Gastrocnemius medialis (tissue), 4 donors: ENCODE measurements at regions not wholly inside any gene's neighbourhood (a gene's known extent, or its start where the extent isn't known, plus 50 kb on each side); places are given as distances from the start of the nearest gene placed in this dataset.

Experiments
- ATAC-seq, 2 donors: fragments of 150-250 bp; one replicate each; pipeline ENCODE4 v1.9.1; 2016
- DNase-seq, 2 donors: peaks; one replicate each; pipeline ENCODE4 v3.0.0-alpha.2; 2019
- H3K27ac ChIP-seq, 4 donors: fragments of 200-600 bp; sonication (generic); 1 replicate in 1 of 4; 2 replicates in 3 of 4; pipeline ENCODE4 v1.5.1; 2016 to 2018; ENCODE audit warnings: mild to moderate bottlenecking in 2 of 4, moderate library complexity in 1 of 4
- H3K27me3 ChIP-seq, 3 donors: fragments of 200-600 bp; sonication (generic) in 2 of 3; 1 replicate in 1 of 3; 2 replicates in 2 of 3; pipeline versions ENCODE4 v1.5.1 to v1.6.0; 2016 to 2019; ENCODE audit warnings: mild to moderate bottlenecking in 1 of 3, moderate library complexity in 1 of 3
- H3K36me3 ChIP-seq, 2 donors: fragments of 200-600 bp; sonication (generic) in 1 of 2; one replicate each; pipeline ENCODE4 v1.5.1; 2017 to 2018
- H3K4me1 ChIP-seq, 2 donors: fragments of 200-600 bp; sonication (generic) in 1 of 2; one replicate each; pipeline ENCODE4 v1.5.1; 2016 to 2017; ENCODE audit warnings: mild to moderate bottlenecking in 2 of 2
- H3K4me3 ChIP-seq, 4 donors: fragments of 200-600 bp; sonication (generic) in 3 of 4; 1 replicate in 1 of 4; 2 replicates in 3 of 4; pipeline ENCODE4 v1.5.1; 2016 to 2019; ENCODE audit warnings: mild to moderate bottlenecking in 2 of 4
- H3K9me3 ChIP-seq, 3 donors: fragments of 200-600 bp; sonication (generic) in 2 of 3; 1 replicate in 1 of 3; 2 replicates in 2 of 3; pipeline ENCODE4 v1.5.1; 2016 to 2019
- POLR2A ChIP-seq, 2 donors: fragments of 450-650 bp; IDR thresholded peaks; one replicate each; pipeline ENCODE4 v1.6.1; 2017; ENCODE audit warnings: antibody characterized with exemption in 2 of 2, mild to moderate bottlenecking in 2 of 2, moderate library complexity in 2 of 2
- in situ Hi-C, 4 donors: fragments of 200-750 bp; cut with MboI; loops; one replicate each; pipeline versions ENCODE4 v1.15.0 to v1.8.0; 2017; ENCODE audit warnings: low sequenced_read_pairs in 4 of 4
- intact Hi-C: fragments of 100-400 bp; cut with DNase I; formaldehyde crosslinking; loops from one replicate; pipeline ENCODE4 v1.15.1; 2023; ENCODE audit warnings: low total_unique reads
- TF ChIP-seq, protein P1 (sequence below), 5 experiments: fragments of 450-650 bp in 3 of 5; fragments of 200-600 bp in 2 of 5; sonication (generic) in 2 of 5; IDR thresholded peaks in 4 of 5; conservative IDR thresholded peaks in 1 of 5; 1 replicate in 4 of 5; 2 replicates in 1 of 5; pipeline ENCODE4 v1.5.1; 2016 to 2019; ENCODE audit warnings: antibody characterized with exemption in 5 of 5, mild to moderate bottlenecking in 3 of 5, moderate library complexity in 3 of 5

DNA sequence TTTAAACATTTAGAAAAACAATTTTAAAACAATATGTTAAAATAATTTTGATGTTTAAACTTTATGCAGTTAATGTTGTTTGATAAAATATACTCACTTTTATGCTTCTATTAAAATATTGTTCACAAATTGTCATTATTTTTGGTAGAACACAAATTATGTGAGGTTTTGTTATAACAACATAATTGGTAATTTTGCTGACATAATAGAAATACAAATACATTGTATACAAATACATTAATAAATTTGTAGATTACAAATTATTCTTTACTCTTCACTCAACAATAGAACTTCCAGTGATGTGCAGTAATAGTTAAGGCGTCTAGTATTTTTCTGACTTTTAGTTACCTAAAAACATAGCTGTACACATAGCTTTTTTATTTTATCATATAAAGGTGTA is 1472.4 kb upstream of the ADGRL3 start:
- DNase-seq (no peak), ATAC-seq (no peak)
- intact Hi-C loops, result no loop called here
- H3K27me3 ChIP-seq, result no peaks in the 10 kb centered on the region
- no peaks in the 10 kb centered on the region for H3K9me3 ChIP-seq
- H3K4me1 ChIP-seq, result no peaks in the 10 kb centered on the region
- no peak overlapping the region for H3K27ac ChIP-seq
- no peak overlapping the region for H3K4me3 ChIP-seq
- no peaks in the 10 kb centered on the region for H3K36me3 ChIP-seq
- TF ChIP-seq, protein P1, sequence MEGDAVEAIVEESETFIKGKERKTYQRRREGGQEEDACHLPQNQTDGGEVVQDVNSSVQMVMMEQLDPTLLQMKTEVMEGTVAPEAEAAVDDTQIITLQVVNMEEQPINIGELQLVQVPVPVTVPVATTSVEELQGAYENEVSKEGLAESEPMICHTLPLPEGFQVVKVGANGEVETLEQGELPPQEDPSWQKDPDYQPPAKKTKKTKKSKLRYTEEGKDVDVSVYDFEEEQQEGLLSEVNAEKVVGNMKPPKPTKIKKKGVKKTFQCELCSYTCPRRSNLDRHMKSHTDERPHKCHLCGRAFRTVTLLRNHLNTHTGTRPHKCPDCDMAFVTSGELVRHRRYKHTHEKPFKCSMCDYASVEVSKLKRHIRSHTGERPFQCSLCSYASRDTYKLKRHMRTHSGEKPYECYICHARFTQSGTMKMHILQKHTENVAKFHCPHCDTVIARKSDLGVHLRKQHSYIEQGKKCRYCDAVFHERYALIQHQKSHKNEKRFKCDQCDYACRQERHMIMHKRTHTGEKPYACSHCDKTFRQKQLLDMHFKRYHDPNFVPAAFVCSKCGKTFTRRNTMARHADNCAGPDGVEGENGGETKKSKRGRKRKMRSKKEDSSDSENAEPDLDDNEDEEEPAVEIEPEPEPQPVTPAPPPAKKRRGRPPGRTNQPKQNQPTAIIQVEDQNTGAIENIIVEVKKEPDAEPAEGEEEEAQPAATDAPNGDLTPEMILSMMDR (IDR thresholded peaks at IDR 0.05 in 4 of 5, conservative IDR thresholded peaks at IDR 0.05 in 1 of 5), result no peak
- no peak for TF ChIP-seq POLR2A (IDR thresholded peaks at IDR 0.05)
- in situ Hi-C loops, result no loop called here

GRCh38 chr4:59728496-59728895 is 1471.6 kb upstream of the ADGRL3 start:
- H3K4me3 ChIP-seq, result no peak overlapping the region
- H3K36me3 ChIP-seq, result no peaks in the 10 kb centered on the region
- no peaks in the 10 kb centered on the region for H3K9me3 ChIP-seq
- ATAC-seq (no peak), DNase-seq (no peak)
- TF ChIP-seq, protein P1 (IDR thresholded peaks at IDR 0.05 in 4 of 5, conservative IDR thresholded peaks at IDR 0.05 in 1 of 5), result no peak
- no peak for TF ChIP-seq POLR2A (IDR thresholded peaks at IDR 0.05)
- H3K4me1 ChIP-seq, result no peaks in the 10 kb centered on the region
- no peak overlapping the region for H3K27ac ChIP-seq
- no peaks in the 10 kb centered on the region for H3K27me3 ChIP-seq
- in situ Hi-C loops (no loop called here), intact Hi-C loops (no loop called here)

DNA sequence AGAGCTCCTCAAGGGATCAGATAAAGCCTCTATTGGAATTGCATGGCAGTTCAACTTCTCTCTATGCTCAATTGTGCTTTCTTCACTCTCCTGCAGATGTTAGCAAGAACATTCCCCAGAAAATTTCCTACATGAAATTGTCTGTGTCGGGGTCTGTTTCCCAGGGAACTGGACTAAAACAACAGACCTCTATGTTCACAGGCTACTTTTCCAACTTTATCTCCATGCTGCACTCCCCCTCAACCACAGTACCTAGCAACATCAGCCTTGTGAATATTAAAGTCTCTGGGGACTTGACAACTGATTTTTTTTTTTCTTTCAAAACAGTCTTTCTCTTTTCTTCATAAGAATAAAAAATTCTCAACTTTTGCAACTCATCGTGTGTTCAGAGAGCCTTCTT is 1470.8 kb upstream of the ADGRL3 start:
- no peaks in the 10 kb centered on the region for H3K36me3 ChIP-seq
- H3K9me3 ChIP-seq, result no peaks in the 10 kb centered on the region
- in situ Hi-C loops, result no loop called here
- no peak overlapping the region for H3K4me3 ChIP-seq
- no peak overlapping the region for H3K27ac ChIP-seq
- H3K4me1 ChIP-seq, result no peaks in the 10 kb centered on the region
- no peak for ATAC-seq
- no peak for TF ChIP-seq POLR2A (IDR thresholded peaks at IDR 0.05)
- TF ChIP-seq, protein P1 (IDR thresholded peaks at IDR 0.05 in 4 of 5, conservative IDR thresholded peaks at IDR 0.05 in 1 of 5), result no peak
- intact Hi-C loops, result no loop called here
- no peaks in the 10 kb centered on the region for H3K27me3 ChIP-seq
- no peak for DNase-seq

DNA sequence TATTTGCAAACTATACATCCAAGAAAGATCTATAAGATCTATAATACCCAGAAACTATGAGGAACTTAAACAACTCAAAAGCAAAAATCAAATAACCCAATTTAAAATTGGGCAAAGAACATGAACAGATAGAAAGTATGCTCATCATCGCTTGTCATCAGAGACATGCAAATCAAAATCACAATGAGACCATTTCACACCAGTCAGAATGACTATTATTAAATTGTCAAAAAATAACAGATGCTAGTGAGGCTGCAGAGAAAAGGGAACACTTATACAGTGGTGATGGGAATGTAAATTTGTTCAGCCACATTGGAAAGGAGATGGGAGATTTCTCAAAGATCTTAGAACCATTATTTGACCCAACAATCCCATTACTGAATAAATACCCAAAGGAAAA is 1451.7 kb upstream of the ADGRL3 start:
- intact Hi-C loops, result no loop called here
- no peak overlapping the region for H3K4me3 ChIP-seq

More for the DNA sequence above, 1451.7 kb upstream of the ADGRL3 start:
- Histone ChIP-seq H3K4me1 (no peaks in the 10 kb centered on the region), H3K9me3 (no peaks in the 10 kb centered on the region), H3K27me3 (no peaks in the 10 kb centered on the region), H3K27ac (no peak overlapping the region), H3K36me3 (no peaks in the 10 kb centered on the region)
- DNase-seq, result no peak
- in situ Hi-C loops, result no loop called here
- TF ChIP-seq POLR2A (IDR thresholded peaks at IDR 0.05), result no peak
- TF ChIP-seq, protein P1 (IDR thresholded peaks at IDR 0.05 in 4 of 5, conservative IDR thresholded peaks at IDR 0.05 in 1 of 5), result no peak
- no peak for ATAC-seq
